ENCODE measurements at regions not wholly inside any gene's neighbourhood (a gene's known extent, or its start where the extent isn't known, plus 50 kb on each side); places are given as distances from the start of the nearest gene placed in this dataset.

GRCh38 chr2:38499548-38500282 lies 103.0 kb downstream of the HNRNPLL start:
- TF ChIP-seq CTCF (IDR thresholded peaks at IDR 0.05; ENCODE audit: poor library complexity): no peak
- TF ChIP-seq EZH2phosphoT487 (IDR thresholded peaks at IDR 0.05; ENCODE audit: low read depth, severe bottlenecking, unreplicated experiment): no peak

Measured in hepatocyte (in vitro differentiated cells).